SK-N-SH treated with all-trans-retinoic acid at 6 μM for 48 hours (cell line): ENCODE measurements at regions not wholly inside any gene's neighbourhood (a gene's known extent, or its start where the extent isn't known, plus 50 kb on each side); places are given as distances from the start of the nearest gene placed in this dataset.

ENCODE experiments used
- ARNTL ChIP-seq: fragments of 450-650 bp; formaldehyde crosslinking; IDR thresholded peaks from 2 replicates; pipeline ENCODE4 v1.5.0; 2020; ENCODE audit warnings: low read depth, mild to moderate bottlenecking, moderate library complexity, borderline replicate concordance
- ZNF70 ChIP-seq: fragments of 450-650 bp; formaldehyde crosslinking; IDR thresholded peaks from 2 replicates; pipeline ENCODE4 v1.5.0; 2020; ENCODE audit warnings: mild to moderate bottlenecking, moderate library complexity

DNA sequence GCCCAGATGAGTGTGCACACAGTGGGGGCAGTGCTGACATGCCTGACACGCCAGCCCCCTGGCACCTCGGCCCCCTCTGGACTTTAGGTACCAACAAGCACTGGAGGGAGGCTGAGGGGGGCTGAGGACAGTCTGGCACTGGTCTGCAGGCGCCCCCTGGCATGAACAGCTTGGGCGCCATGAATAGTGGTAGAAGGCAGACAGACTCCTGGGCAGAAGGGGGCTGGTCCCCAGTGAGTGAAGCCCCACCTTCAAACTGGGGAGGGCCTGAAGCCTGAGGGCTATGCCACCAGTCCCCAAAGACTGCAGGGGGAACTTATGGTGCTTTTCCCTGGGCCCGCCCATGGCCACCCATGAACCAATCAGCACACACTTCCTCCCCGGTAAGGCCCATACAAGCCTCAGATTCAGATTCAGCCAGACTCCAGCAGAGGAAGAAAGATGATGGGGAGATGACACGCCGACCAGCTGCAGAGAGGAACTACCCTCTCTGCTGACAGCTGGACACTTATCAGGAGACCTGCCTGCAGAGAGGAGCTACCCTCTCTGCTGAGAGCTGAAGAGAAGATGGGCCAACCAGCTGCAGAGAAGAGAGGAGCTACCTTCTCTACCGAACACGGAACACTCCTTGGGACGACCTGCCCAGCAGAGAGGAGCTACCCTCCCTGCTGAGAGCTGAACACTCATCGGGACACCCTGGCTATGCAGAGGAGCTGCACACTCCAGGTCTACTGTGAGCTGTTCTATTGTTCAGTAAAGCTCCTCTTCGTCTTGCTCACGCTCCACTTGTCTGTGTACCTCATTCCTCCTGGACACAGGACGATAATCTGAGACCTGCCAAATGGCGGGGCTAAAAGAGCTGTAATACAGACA is 324.5 kb downstream of the PCNX1 start:
- TF ChIP-seq ARNTL (CRISPR knock-in tag) (no peak), ZNF70 (CRISPR knock-in tag) (no peak)
